ENCODE measurements at regions not wholly inside any gene's neighbourhood (a gene's known extent, or its start where the extent isn't known, plus 50 kb on each side); places are given as distances from the start of the nearest gene placed in this dataset.

- H4K20me1 ChIP-seq (replicated peaks in 1 of 2; ENCODE audit: control insufficient read depth in 1 of 2, insufficient read depth in 2 of 2, low read length in 2 of 2): no peaks in the 10 kb centered on the region
- no peak overlapping the region for H3K27ac ChIP-seq (ENCODE audit: low read depth, low read length)
- H2BK20ac ChIP-seq (ENCODE audit: low read length): no peak overlapping the region
- H2BK5ac ChIP-seq (ENCODE audit: low read depth, low read length): no peak overlapping the region
- H2BK120ac ChIP-seq (replicated peaks; ENCODE audit: low read depth, low read length): no peak overlapping the region
- H3K79me1 ChIP-seq (ENCODE audit: low read depth, low read length): no peaks in the 10 kb centered on the region
- H3K18ac ChIP-seq (ENCODE audit: extremely low read depth, low read length): no peak overlapping the region
- H3K4ac ChIP-seq (replicated peaks; ENCODE audit: insufficient read length, low read depth, low read length): no peak overlapping the region
- no peaks in the 10 kb centered on the region for H3K79me2 ChIP-seq (ENCODE audit: control insufficient read depth in 1 of 2, insufficient read depth in 2 of 2, low read length in 2 of 2)
- H3K23me2 ChIP-seq (ENCODE audit: low read depth, low read length): no peaks in the 10 kb centered on the region
- FAIRE-seq (no peak), DNase-seq (ENCODE audit: low read depth in 1 of 2, low spot score in 2 of 2) (no peak)
- H2BK12ac ChIP-seq (ENCODE audit: low read depth, low read length): no peak overlapping the region
- no peak overlapping the region for H3K23ac ChIP-seq (ENCODE audit: insufficient read length)
- 87% methylated on average over 1 of the region's 1 CpG; no CpG with 5 or more reads in 1 of the 2 experiments for WGBS, 2 experiments (ENCODE audit: extremely low coverage in 1 of 2, insufficient coverage in 1 of 2, insufficient read length in 1 of 2, insufficient replicate concordance in 2 of 2, low coverage in 1 of 2, low lambda C conversion rate in 2 of 2, missing lambda C conversion rate in 1 of 2)
- H2BK15ac ChIP-seq (ENCODE audit: low read length): no peak overlapping the region
- H3K9me3 ChIP-seq (ENCODE audit: insufficient read depth in 2 of 2, low read depth in 1 of 2, low read length in 1 of 2): no peaks in the 10 kb centered on the region
- H4K8ac ChIP-seq (ENCODE audit: extremely low read depth, insufficient read depth, low read length): no peak overlapping the region
- ChIA-PET CTCF (ENCODE audit: partially characterized antibody) (interaction anchor here (0.7 to 5.2 kb wide), 3 partner anchors 10 to 47 kb away, joined by 3 to 36 read pairs (median 4); no protein-coding TSS in a partner anchor), POLR2A (ENCODE audit: partially characterized antibody) (no interaction called here)
- H3K9ac ChIP-seq (replicated peaks in 1 of 4; ENCODE audit: extremely low read depth in 1 of 4, low read depth in 3 of 4, low read length in 3 of 4): no peak overlapping the region
- no peak overlapping the region for H3K4me2 ChIP-seq (ENCODE audit: insufficient read depth in 1 of 2, low read depth in 2 of 2, low read length in 2 of 2)
- H2AK5ac ChIP-seq (ENCODE audit: low read depth, low read length): no peak overlapping the region
- H3K4me1 ChIP-seq (replicated peaks in 1 of 4; ENCODE audit: control insufficient read depth in 3 of 4, insufficient read depth in 4 of 4, low read length in 3 of 4): no peaks in the 10 kb centered on the region
- H2AFZ ChIP-seq (ENCODE audit: low read length): no peak overlapping the region
- H3K36me3 ChIP-seq (ENCODE audit: control insufficient read depth in 2 of 4, insufficient read depth in 4 of 4, low read length in 3 of 4): no peaks in the 10 kb centered on the region
- H3K56ac ChIP-seq (replicated peaks; ENCODE audit: insufficient read length, low read depth, low read length): no peak overlapping the region
- no peaks in the 10 kb centered on the region for H3K27me3 ChIP-seq (replicated peaks in 1 of 4; ENCODE audit: control insufficient read depth in 3 of 4, extremely low read depth in 1 of 4, insufficient read depth in 3 of 4, low read length in 3 of 4)
- no peak overlapping the region for H4K5ac ChIP-seq (ENCODE audit: insufficient read length, low read depth, low read length)
- H4K91ac ChIP-seq (replicated peaks; ENCODE audit: insufficient read length, low read length): no peak overlapping the region
- H3K14ac ChIP-seq (ENCODE audit: insufficient read length): no peak overlapping the region
- no peak overlapping the region for H3K4me3 ChIP-seq (ENCODE audit: extremely low read depth in 1 of 4, insufficient read depth in 2 of 4, low read depth in 3 of 4, low read length in 4 of 4)
- no peak for TF ChIP-seq MAX (IDR thresholded peaks at IDR 0.05)
- TF ChIP-seq POLR2A (IDR thresholded peaks at IDR 0.05; ENCODE audit: control extremely low read depth in 1 of 2, low read depth in 2 of 2, low read length in 2 of 2): no peak
- no peak for TF ChIP-seq TAF1 (IDR thresholded peaks at IDR 0.05; ENCODE audit: low read depth, low read length)
- no peak for TF ChIP-seq SP2 (IDR thresholded peaks at IDR 0.05; ENCODE audit: low read length)
- TF ChIP-seq E2F6 (IDR thresholded peaks at IDR 0.05): no peak
- TF ChIP-seq FOSL1 (IDR thresholded peaks at IDR 0.05; ENCODE audit: insufficient read depth, low read depth, low read length): no peak
- TF ChIP-seq JUN (IDR thresholded peaks at IDR 0.05; ENCODE audit: low read depth, low read length): no peak
- no peak for TF ChIP-seq SIX5 (IDR thresholded peaks at IDR 0.05; ENCODE audit: low read depth, low read length)
- TF ChIP-seq CTBP2 (IDR thresholded peaks at IDR 0.05; ENCODE audit: borderline replicate concordance, insufficient read depth, insufficient read length, low read length): no peak
- TF ChIP-seq SP4 (IDR thresholded peaks at IDR 0.05; ENCODE audit: low read length): no peak
- TF ChIP-seq ASH2L (IDR thresholded peaks at IDR 0.05; ENCODE audit: low read length): no peak
- TF ChIP-seq RAD21 (IDR thresholded peaks at IDR 0.05 in 1 of 2, conservative IDR thresholded peaks at IDR 0.05 in 1 of 2; ENCODE audit: low read depth in 2 of 2, low read length in 2 of 2): no peak
- TF ChIP-seq SP1 (IDR thresholded peaks at IDR 0.05; ENCODE audit: low read depth, low read length): no peak
- TF ChIP-seq NRF1 (IDR thresholded peaks at IDR 0.05; ENCODE audit: low read depth, low read length): no peak
Observed at GRCh38 chr1:80170811-80171485, 1164.4 kb upstream of the ADGRL4 start.

Measured in H1 (cell line).